CD4-positive, alpha-beta T cell treated with Interleukin-15 for 4 hours (primary cell): ENCODE measurements at regions not wholly inside any gene's neighbourhood (a gene's known extent, or its start where the extent isn't known, plus 50 kb on each side); places are given as distances from the start of the nearest gene placed in this dataset.

Experiments
- DNase-seq: peaks from one replicate; pipeline ENCODE4 v3.0.0-alpha.2; 2020; ENCODE audit warnings: low spot score

DNA sequence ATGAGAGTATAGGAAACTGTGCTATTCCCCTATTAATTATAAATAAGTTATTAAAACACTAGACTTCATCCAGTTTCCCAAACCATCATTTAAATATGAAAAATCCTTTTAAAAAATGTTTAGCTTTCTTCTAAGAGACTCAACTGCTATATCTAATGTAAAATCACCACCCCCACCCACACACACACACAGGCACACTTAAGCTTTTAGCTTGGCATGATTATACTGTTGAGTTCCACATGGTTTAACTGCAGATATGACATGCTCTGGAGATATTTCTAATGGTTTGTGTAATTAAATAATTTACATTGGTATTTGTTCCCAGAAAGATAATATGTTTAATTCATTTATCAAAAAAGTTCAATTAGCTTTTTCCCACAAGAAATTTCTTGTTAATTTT lies 1700.1 kb upstream of the SLC10A2 start:
- DNase-seq = no peak

DNA sequence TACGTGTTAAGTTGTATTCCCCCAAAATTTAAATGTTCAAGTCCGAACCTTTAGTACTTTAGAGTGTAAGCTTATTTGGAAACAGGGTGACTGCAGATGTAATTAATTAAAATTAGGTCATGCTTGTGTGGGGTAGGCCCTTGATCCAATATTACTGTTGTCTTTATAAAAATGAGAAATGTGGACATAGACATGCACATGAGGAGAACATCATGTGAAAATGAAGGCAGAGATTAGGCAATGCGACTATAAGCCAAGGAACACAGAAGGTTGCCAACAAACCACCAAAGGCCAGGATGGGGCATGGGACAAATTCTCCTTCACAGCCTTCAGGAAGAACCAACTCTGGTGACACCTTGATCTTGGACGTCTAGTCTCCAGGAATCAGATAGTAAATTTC lies 1698.4 kb upstream of the SLC10A2 start:
- DNase-seq = no peak

DNA sequence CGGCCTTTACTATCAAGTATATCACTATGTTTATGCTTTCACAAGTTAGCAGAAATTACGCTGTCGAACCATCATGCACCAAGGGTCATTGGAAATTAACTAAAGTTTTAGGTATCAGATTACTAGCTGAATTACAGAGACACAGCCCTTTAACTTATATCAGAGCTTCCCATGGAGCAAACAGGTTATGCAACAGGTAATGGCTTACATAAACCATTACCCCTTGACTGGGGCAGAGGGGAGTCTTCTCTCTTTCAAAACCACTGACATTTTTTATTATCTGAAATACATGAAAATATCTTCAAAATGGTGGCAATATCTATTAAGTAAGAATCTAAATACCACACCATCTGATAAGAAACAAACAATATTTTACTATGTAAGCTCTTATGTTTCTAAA lies 1692.9 kb upstream of the SLC10A2 start:
- no peak for DNase-seq

DNA sequence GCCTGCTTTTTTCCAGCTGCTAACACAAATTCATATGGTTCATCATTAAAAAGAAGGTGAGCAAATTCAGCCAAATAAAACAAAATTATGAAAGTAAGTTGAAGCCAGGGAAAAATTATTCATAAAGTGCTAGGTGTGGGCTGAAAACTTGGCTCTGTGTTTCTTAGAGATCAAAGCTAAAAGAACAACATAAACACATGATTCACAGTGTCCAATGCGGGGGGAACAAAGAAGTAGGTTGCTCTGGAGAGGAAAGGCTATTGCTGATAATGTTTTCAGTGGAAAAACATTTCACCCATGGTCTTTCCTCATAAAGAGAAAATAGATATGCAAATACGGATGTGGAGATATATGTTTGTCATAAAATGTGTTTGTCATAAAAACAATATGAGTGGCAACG lies 1691.5 kb upstream of the SLC10A2 start:
- no peak for DNase-seq

DNA sequence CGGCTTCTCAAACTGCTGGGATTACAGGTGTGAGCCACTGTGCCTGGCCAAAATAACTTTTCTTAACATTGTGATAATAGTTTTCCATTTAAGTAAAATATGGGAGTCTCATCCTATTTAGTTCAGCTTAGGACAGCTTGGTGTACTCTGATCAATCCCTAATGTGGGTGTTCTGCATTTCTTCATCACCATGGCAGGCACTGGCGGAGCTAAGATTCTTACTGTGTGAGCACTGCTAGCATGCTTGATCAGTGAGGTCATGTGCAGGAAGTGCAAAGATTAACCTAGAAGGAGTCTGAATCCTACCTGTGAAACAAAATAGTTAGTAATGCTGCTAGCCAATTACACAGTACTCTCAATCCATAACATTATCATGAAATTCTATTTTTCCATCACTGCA lies 1684.2 kb upstream of the SLC10A2 start:
- no peak for DNase-seq

DNA sequence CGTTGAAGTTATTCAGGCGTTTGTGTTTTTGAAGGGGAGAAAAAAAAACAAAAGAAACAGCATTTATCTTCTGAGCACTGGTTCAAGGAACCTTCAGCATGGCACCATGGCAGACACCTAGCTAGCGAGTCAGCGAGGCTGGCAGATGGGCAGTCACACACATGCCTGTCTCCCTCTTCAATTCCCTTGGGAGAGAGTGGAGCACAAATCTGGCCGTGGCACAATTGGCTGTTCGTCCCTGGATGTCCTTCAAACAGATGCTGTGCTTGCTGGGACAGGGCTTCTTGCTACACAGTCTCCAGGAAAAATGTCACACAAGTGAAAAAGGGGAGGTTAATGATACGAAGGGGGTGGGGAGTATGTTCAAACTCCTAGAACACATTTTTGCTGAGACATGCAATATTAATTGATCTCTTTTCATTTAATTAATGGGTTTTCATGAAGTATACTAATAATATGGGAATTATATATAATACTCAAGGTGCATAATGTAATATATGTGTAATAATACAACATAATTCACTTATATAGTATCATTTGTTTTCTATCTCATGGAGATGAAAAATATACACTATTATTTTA lies 1674.5 kb upstream of the SLC10A2 start:
- DNase-seq = no peak

DNA sequence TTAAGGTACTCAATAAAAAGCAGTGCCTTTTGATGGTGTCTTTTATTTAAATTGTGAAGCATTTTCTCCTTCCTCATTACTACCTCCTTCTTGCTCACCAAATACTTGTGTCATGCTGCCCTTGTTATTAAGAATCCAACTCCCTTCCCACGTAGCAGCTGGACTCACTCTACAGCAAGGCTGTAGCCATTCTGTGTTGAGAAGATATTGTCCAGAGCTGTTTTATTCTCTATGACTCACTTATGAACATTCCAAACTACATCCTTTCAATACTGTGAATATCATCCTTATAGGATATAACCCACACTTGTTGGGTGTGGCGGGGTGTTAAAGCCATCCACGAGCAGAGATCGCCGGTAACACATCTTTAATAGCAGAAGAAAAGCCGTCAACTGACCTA lies 1671.5 kb upstream of the SLC10A2 start:
- no peak for DNase-seq

DNA sequence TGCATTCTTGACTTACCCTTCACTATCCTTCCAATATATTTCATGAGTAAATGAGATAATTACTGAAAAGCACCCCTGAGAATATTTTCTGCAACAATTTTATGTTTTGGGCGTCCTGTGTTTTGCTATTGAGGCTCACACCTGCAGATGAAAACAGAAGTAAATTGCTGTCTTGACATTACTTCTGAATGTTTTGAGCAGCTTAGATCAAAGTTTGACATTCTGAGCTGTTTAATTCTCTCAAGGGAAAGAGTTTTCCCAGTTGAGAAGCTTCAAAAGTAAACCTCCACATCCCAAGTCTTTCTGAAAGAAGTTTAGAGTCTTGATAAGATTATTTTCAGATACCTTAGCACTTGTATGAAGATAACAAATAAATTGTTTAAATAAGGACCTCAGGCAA lies 1667.2 kb upstream of the SLC10A2 start:
- DNase-seq = no peak

DNA sequence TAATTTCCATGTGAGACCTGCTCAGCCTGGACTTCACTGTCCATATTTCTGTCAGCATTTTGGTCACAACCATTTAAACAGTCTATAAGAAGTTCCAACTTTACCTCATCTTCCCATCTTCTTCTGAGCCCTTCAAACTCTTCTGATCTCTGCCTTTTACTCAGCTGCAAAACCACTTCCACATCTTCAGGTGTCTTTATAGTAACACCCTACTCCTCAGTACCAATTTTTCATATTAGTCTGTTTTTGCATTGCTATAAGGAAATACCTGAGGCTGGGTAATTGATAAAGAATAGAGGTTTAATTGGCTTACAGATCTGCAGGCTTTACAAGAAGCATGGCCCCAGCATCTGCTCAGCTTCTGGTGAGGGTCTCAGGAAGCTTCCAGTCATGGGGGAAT lies 1648.9 kb upstream of the SLC10A2 start:
- no peak for DNase-seq

DNA sequence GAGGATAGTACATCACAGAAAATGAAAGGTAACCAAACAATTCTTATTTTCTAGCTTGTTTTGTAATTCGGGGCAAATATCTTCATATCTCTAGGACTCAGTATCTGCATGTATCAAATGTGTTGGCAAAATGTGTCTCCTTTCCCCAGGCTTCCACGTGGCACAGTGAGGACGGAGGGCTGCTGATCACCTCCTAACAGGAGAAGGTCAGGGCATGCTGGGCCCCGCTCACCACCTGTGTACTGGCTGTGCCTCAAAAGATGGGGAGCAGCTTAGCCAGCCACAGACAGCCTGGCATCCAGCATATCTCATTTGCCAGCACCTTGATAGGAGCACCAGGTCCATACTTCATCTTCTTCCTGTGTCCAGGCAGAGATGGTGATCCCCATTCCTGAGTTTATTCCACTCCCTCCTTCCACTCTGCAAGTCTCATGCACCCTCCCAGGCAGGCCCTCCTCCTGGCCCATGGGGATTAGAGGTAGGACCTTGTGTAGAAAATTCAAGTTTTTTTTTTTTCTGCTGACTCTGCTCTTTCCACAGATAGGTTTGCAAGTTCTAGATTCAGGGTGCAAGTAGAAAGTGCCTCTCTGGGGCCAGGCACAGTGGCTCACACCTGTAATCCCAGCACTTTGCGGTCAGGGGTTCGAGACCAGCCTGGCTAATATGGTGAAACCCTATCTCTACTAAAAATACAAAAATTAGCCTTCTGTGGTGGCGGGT lies 1639.0 kb upstream of the SLC10A2 start:
- no peak for DNase-seq

DNA sequence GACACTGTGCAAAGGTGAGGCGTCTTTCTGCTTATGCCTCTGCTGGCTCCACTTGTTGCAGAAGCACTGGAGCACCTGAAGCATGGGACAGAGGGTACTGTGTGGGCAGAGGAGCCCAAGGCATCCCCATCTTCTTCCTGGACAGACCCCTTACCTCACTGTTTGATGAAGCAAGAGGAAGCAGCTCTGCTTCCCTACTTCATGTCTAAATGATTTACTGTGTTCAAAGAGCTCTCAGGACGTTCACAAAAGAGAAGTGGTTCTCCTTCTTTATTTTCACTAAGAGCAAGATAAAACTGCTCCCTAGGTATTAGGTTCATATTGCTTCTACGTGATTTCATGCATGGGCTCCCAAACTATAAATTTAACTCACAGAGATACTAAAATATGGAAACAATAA lies 1635.4 kb upstream of the SLC10A2 start:
- DNase-seq = no peak

DNA sequence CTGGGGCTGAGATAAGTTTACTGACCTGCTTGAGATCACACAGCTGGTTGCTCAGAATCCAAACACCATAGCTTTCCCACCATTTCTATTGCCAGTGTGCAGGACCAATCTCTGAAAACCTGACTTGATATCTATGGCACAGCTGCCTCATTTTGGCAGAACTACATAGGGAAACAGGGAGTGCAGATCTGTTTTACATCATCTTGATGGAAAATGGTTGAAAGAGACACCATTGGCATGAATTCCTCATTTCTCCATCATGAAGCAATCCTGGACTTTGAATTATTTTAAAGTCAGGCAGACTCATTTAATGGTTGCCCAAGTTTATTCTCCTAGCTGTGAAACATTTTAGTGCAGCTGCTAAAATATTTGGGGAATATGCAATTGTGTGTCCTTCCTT lies 1628.2 kb upstream of the SLC10A2 start:
- DNase-seq = no peak

DNA sequence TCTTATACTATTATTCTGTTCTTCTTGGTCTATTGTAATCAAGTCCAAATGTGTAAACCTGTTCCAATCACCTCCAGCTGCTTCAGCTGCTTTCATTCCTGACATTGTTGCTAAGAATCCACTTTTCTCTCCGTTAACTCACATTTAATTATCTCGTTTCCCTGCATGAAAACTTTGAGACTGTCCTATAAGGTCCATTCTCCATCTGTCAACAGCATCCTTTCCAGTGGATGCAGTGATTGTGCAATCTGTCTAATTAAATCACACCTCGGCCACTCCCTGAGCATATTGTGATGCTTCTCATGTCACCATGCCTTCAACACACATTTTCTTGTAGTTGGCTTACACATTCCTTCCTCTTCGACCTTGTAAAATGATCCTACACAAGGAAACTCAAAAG lies 1626.9 kb upstream of the SLC10A2 start:
- no peak for DNase-seq

DNA sequence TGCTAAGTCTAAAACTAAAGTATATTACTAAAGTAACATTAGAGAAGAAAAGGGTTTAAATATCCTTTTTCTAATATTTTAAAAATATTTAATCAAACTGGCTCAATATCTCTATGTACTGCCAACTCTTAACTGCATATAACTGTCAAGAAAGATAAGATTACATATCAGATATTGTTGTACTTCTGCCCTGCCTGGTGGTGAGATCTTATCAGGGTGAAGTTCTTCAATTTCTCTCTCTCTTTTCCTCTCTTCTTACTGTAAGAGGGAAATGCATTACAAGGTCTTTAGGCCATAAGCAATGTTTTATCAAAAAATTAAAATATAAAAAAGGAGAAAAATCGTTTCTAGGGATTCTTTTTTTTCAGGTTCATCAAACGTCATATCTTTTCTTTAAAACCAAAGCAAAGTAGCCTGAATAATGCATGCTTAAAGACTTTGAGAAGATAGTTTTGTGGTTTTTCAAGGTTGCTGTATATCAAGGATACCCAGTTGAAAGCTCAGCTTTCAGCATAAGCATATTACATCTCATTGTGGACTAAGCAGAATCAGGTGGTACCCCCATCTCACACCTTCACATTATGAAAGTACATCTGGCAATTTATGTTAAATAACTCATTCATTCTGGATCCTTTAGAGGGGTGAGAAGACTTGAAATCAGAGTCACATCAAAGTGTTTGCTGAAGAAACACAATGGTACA lies 1625.7 kb upstream of the SLC10A2 start:
- no peak for DNase-seq

DNA sequence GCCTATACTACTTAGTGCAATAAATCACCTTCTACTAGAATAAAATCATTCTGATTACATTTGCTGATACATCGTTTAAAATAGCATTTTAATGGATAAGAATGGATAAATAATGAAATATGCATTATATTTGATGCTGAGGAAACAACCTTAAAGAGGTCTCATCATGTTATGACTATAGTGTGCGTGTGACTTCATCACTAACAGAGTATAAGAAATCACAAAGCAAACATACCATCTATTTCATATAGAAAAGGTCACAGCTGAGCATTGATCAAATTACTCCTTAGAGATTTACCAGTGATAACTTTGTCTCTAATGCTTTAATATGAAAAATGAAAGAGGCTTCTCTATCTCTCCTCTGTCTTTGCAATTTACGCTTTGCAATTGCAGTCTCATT lies 1620.3 kb upstream of the SLC10A2 start:
- DNase-seq = no peak

DNA sequence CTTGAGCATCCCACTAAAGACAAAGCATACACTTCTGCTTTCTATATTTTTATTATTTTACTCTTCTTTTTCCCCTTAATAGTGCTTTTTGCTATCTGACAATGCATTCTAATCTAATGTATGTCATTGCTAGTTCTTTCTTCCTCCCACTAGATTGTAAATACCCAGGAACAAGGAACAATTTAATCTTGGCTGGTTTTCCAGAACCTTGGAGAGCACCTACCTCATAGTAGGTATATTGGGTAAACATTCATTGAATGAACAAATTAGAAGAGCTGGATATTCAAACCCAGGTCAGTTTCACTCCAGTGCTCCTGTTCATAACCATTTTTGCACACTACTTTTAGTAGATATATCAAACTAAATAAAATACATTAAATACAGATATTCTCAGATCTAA lies 1617.6 kb upstream of the SLC10A2 start:
- no peak for DNase-seq

DNA sequence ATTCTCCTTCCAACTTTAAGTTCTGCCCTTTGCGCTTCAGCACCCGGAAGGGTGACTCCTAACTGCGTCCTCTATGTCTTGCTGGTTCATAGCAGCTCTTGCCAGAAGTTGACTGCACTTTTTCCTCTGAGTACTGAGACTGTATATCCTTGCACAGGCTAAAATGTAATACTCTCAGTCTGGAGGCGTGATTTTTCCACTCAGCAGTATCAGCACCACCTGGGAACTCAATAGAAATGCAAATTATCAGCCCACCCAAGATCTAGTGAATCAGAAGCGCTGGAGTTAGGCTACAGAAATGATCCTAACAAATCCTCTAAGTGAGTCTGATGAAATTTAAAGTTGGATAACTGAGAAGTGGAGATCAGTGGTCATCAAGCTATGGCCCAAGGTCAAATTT lies 1611.9 kb upstream of the SLC10A2 start:
- no peak for DNase-seq

DNA sequence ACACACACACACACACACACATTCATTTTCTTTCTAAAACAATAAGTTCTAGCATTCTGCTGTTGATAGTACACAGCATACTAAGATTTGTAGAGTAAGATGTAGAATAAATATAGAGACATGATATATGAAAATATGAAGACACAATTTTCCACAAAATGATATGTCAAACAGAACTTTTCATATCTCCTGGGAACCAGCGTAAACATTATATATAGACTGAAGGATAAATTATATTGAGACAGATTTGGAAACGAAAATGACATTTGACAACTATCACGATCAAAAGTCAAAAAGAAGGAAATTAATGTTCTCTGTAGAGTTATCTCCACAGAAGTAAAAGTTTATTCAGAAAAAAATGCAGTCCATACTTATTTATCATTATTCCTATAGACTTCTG lies 1605.7 kb upstream of the SLC10A2 start:
- DNase-seq = no peak

DNA sequence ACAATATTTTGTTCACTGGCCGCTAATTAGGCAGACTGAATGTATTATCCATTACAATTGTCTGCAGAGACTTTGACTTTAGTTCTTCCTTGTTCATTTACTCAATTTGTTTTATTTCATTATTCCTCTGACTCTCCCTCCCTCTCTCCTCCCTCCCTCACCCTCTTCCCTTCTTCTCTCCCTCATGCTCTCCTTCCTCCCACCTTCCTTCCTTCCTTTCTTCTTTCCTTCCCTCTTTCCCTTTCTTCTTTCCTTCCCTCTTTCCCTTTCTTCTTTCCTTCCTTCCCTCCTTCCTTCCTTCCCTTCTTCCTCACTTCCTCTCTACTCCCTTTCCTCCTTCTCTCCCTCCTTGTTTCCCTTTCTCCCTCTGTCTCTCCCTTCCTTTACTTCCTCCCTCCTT lies 1591.0 kb upstream of the SLC10A2 start:
- DNase-seq = no peak

DNA sequence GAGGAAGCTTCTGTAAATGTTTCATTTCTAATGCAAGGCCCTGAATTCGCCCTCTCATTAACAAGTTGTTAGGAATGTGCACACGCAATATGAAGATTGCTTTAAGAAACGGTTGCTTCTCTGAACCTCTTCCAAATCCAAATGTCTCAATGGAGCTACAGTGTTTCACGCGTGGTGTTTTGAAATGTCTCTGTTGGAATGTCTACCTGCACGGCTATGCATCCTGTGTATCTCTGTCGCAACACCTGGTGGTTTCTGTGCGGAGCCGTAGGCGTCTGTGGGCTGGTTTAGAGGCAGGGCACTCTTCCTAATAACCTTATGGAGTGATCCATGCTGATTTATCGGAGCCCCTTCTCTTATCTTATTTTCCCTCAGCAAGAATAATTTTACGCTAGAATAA lies 1584.2 kb upstream of the SLC10A2 start:
- no peak for DNase-seq

DNA sequence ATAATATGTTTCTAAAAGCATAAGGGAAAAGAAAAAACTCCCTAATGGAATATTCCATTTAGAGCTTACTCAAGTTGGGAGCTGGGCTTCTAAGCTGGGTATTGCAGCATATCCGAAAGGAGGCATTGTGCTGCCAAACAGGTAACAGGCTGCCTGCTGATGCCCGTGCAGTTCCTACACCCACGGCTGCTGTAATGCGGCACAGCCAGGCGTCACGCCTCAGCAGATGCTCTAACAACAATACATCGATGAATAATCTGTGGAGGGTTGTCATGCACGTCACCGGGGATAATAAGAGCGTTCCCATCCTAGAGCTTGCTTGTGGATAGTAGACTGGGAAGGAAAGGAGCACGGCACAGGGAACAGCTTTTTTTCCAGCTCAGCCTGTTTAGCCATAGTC lies 1582.1 kb upstream of the SLC10A2 start:
- DNase-seq = no peak

DNA sequence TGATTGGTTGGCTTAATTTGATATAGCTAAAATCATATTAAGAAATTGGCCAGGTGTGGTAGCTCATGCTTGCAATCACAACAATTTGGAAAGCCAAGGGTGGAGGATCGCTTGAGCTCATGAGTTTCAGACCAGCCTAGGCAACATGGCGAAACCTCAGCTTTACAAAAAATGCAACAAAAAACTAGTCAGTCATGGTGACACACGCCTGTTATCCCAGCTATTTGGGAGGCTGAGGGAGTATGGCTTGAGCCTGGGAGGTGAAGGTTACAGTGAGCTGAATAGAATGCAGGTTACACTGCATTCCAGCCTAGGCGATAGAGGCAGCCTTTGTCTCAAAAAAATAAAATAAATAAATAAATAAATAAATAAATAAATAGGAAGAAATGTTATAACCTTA lies 1579.6 kb upstream of the SLC10A2 start:
- DNase-seq = no peak

DNA sequence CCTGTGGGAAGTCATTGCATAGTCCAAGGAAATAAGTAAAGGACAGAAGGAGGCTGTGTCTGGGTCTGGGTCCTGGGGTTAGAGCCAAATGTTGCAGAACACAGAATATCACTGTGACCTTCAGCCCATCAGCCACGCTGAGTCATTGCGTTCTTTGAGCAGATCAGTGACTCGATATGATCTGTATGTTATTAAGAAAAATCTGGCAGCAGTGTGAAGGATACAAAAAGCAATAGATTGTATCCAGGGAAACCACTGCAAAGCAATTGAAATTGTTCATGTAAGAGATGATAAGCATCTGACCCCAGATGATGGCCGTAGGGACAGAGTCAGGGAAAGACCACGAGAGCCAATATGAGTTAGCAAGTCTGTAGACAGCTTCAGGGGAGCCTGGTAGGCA lies 1575.1 kb upstream of the SLC10A2 start:
- no peak for DNase-seq

DNA sequence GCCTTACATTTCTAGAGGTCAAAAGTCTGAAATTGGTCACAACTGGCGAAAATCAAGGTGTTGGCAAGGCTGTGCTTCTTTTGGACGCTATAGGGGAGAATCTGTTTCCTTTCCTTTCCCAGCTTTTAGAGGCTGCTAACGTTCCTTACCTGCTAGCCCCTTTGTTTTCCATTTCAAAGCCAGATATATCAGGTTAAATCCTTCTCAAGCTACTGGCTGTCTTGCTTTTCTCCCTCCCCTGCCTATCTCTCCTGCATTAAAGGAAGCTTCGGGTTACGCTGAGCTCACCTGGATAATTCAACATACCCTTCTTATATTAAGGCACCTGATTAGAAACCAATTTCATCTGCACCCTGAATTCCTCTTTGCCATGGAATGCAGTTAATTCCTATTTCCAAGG lies 1569.7 kb upstream of the SLC10A2 start:
- no peak for DNase-seq
